ENCODE measurements at regions not wholly inside any gene's neighbourhood (a gene's known extent, or its start where the extent isn't known, plus 50 kb on each side); places are given as distances from the start of the nearest gene placed in this dataset.

GRCh38 chr4:133596459-133596858 is 447.4 kb downstream of the PCDH10 start:
- no CpG with 5 or more reads among the region's 3 CpGs for WGBS (ENCODE audit: insufficient coverage)

GRCh38 chr4:133594390-133595207 is 445.5 kb downstream of the PCDH10 start:
- Histone ChIP-seq H3K4me1 (ENCODE audit: control insufficient read depth, insufficient read depth, low read length) (no peaks in the 10 kb centered on the region), H3K27me3 (ENCODE audit: control insufficient read depth, insufficient read depth, low read length) (no peaks in the 10 kb centered on the region), H3K4me3 (ENCODE audit: low read depth, low read length) (no peak overlapping the region), H3K9me3 (ENCODE audit: control insufficient read depth, insufficient read depth, low read length) (no peaks in the 10 kb centered on the region), H3K36me3 (ENCODE audit: control insufficient read depth, insufficient read depth, low read length) (no peaks in the 10 kb centered on the region), H3K27ac (ENCODE audit: low read depth, low read length) (no peak overlapping the region)
- WGBS (ENCODE audit: insufficient coverage) = no CpG with 5 or more reads among the region's 4 CpGs
- no peak for DNase-seq (ENCODE audit: low read depth in 4 of 6, low spot score in 6 of 6)

More at GRCh38 chr4:133596459-133596858, 447.4 kb downstream of the PCDH10 start:
- Histone ChIP-seq H3K4me1 (ENCODE audit: control insufficient read depth, insufficient read depth, low read length) (no peaks in the 10 kb centered on the region), H3K9me3 (ENCODE audit: control insufficient read depth, insufficient read depth, low read length) (no peaks in the 10 kb centered on the region), H3K27ac (ENCODE audit: low read depth, low read length) (no peak overlapping the region), H3K27me3 (ENCODE audit: control insufficient read depth, insufficient read depth, low read length) (no peaks in the 10 kb centered on the region), H3K4me3 (ENCODE audit: low read depth, low read length) (no peak overlapping the region), H3K36me3 (ENCODE audit: control insufficient read depth, insufficient read depth, low read length) (no peaks in the 10 kb centered on the region)
- no peak for DNase-seq (ENCODE audit: low read depth in 4 of 6, low spot score in 6 of 6)

GRCh38 chr4:133593764-133594163 is 444.7 kb downstream of the PCDH10 start:
- Histone ChIP-seq H3K27me3 (ENCODE audit: control insufficient read depth, insufficient read depth, low read length) (no peaks in the 10 kb centered on the region), H3K9me3 (ENCODE audit: control insufficient read depth, insufficient read depth, low read length) (no peaks in the 10 kb centered on the region), H3K4me1 (ENCODE audit: control insufficient read depth, insufficient read depth, low read length) (no peaks in the 10 kb centered on the region), H3K36me3 (ENCODE audit: control insufficient read depth, insufficient read depth, low read length) (no peaks in the 10 kb centered on the region), H3K4me3 (ENCODE audit: low read depth, low read length) (no peak overlapping the region), H3K27ac (ENCODE audit: low read depth, low read length) (no peak overlapping the region)
- DNase-seq (ENCODE audit: low read depth in 4 of 6, low spot score in 6 of 6) = no peak

- no peaks in the 10 kb centered on the region for H3K27me3 ChIP-seq (ENCODE audit: control insufficient read depth, insufficient read depth, low read length)
- no peaks in the 10 kb centered on the region for H3K4me1 ChIP-seq (ENCODE audit: control insufficient read depth, insufficient read depth, low read length)
- DNase-seq (ENCODE audit: low read depth in 4 of 6, low spot score in 6 of 6) = no peak
- 80% methylated on average over 4 of the region's 7 CpGs for WGBS (ENCODE audit: insufficient coverage)
- no peak overlapping the region for H3K4me3 ChIP-seq (ENCODE audit: low read depth, low read length)
- H3K27ac ChIP-seq (ENCODE audit: low read depth, low read length) = no peak overlapping the region
- no peaks in the 10 kb centered on the region for H3K36me3 ChIP-seq (ENCODE audit: control insufficient read depth, insufficient read depth, low read length)
- no peaks in the 10 kb centered on the region for H3K9me3 ChIP-seq (ENCODE audit: control insufficient read depth, insufficient read depth, low read length)
Measured at GRCh38 chr4:133592591-133592990, 443.5 kb downstream of the PCDH10 start.

GRCh38 chr4:133592106-133592505 is 443.0 kb downstream of the PCDH10 start:
- Histone ChIP-seq H3K9me3 (ENCODE audit: control insufficient read depth, insufficient read depth, low read length) (no peaks in the 10 kb centered on the region), H3K27ac (ENCODE audit: low read depth, low read length) (no peak overlapping the region), H3K4me3 (ENCODE audit: low read depth, low read length) (no peak overlapping the region), H3K4me1 (ENCODE audit: control insufficient read depth, insufficient read depth, low read length) (no peaks in the 10 kb centered on the region), H3K27me3 (ENCODE audit: control insufficient read depth, insufficient read depth, low read length) (no peaks in the 10 kb centered on the region), H3K36me3 (ENCODE audit: control insufficient read depth, insufficient read depth, low read length) (no peaks in the 10 kb centered on the region)
- DNase-seq (ENCODE audit: low read depth in 4 of 6, low spot score in 6 of 6) = no peak
- 88% methylated on average over 1 of the region's 1 CpG for WGBS (ENCODE audit: insufficient coverage)

- Histone ChIP-seq H3K27ac (ENCODE audit: low read depth, low read length) (no peak overlapping the region), H3K36me3 (ENCODE audit: control insufficient read depth, insufficient read depth, low read length) (no peaks in the 10 kb centered on the region), H3K9me3 (ENCODE audit: control insufficient read depth, insufficient read depth, low read length) (no peaks in the 10 kb centered on the region), H3K4me3 (ENCODE audit: low read depth, low read length) (no peak overlapping the region), H3K27me3 (ENCODE audit: control insufficient read depth, insufficient read depth, low read length) (no peaks in the 10 kb centered on the region), H3K4me1 (ENCODE audit: control insufficient read depth, insufficient read depth, low read length) (no peaks in the 10 kb centered on the region)
- no peak for DNase-seq (ENCODE audit: low read depth in 4 of 6, low spot score in 6 of 6)
- WGBS (ENCODE audit: insufficient coverage) = no CpG with 5 or more reads among the region's 2 CpGs
Measured at GRCh38 chr4:133588306-133588705, 439.2 kb downstream of the PCDH10 start.

GRCh38 chr4:133585323-133585722 is 436.2 kb downstream of the PCDH10 start:
- no peak for DNase-seq (ENCODE audit: low read depth in 4 of 6, low spot score in 6 of 6)
- no peaks in the 10 kb centered on the region for H3K27me3 ChIP-seq (ENCODE audit: control insufficient read depth, insufficient read depth, low read length)
- H3K4me1 ChIP-seq (ENCODE audit: control insufficient read depth, insufficient read depth, low read length) = no peaks in the 10 kb centered on the region
- WGBS (ENCODE audit: insufficient coverage) = 95% methylated on average over 7 of the region's 8 CpGs
- H3K9me3 ChIP-seq (ENCODE audit: control insufficient read depth, insufficient read depth, low read length) = no peaks in the 10 kb centered on the region
- H3K4me3 ChIP-seq (ENCODE audit: low read depth, low read length) = no peak overlapping the region
- H3K27ac ChIP-seq (ENCODE audit: low read depth, low read length) = no peak overlapping the region
- H3K36me3 ChIP-seq (ENCODE audit: control insufficient read depth, insufficient read depth, low read length) = no peaks in the 10 kb centered on the region

GRCh38 chr4:133584714-133585113 is 435.6 kb downstream of the PCDH10 start:
- H3K9me3 ChIP-seq (ENCODE audit: control insufficient read depth, insufficient read depth, low read length) = no peaks in the 10 kb centered on the region
- DNase-seq (ENCODE audit: low read depth in 4 of 6, low spot score in 6 of 6) = no peak
- WGBS (ENCODE audit: insufficient coverage) = 90% methylated on average over 4 of the region's 5 CpGs
- no peak overlapping the region for H3K27ac ChIP-seq (ENCODE audit: low read depth, low read length)
- no peaks in the 10 kb centered on the region for H3K4me1 ChIP-seq (ENCODE audit: control insufficient read depth, insufficient read depth, low read length)
- no peaks in the 10 kb centered on the region for H3K36me3 ChIP-seq (ENCODE audit: control insufficient read depth, insufficient read depth, low read length)
- H3K4me3 ChIP-seq (ENCODE audit: low read depth, low read length) = no peak overlapping the region
- H3K27me3 ChIP-seq (ENCODE audit: control insufficient read depth, insufficient read depth, low read length) = no peaks in the 10 kb centered on the region

- H3K27ac ChIP-seq (ENCODE audit: low read depth, low read length) = no peak overlapping the region
- no peaks in the 10 kb centered on the region for H3K27me3 ChIP-seq (ENCODE audit: control insufficient read depth, insufficient read depth, low read length)
- H3K4me3 ChIP-seq (ENCODE audit: low read depth, low read length) = no peak overlapping the region
- no CpG with 5 or more reads among the region's 2 CpGs for WGBS (ENCODE audit: insufficient coverage)
- DNase-seq (ENCODE audit: low read depth in 4 of 6, low spot score in 6 of 6) = peak in 1 of 6 donors; percentile 7
- H3K36me3 ChIP-seq (ENCODE audit: control insufficient read depth, insufficient read depth, low read length) = no peaks in the 10 kb centered on the region
- no peaks in the 10 kb centered on the region for H3K9me3 ChIP-seq (ENCODE audit: control insufficient read depth, insufficient read depth, low read length)
- H3K4me1 ChIP-seq (ENCODE audit: control insufficient read depth, insufficient read depth, low read length) = no peaks in the 10 kb centered on the region
Measured at GRCh38 chr4:133581996-133582619, 433.0 kb downstream of the PCDH10 start.

- Histone ChIP-seq H3K36me3 (ENCODE audit: control insufficient read depth, insufficient read depth, low read length) (no peaks in the 10 kb centered on the region), H3K4me3 (ENCODE audit: low read depth, low read length) (no peak overlapping the region), H3K4me1 (ENCODE audit: control insufficient read depth, insufficient read depth, low read length) (no peaks in the 10 kb centered on the region), H3K9me3 (ENCODE audit: control insufficient read depth, insufficient read depth, low read length) (no peaks in the 10 kb centered on the region), H3K27ac (ENCODE audit: low read depth, low read length) (no peak overlapping the region), H3K27me3 (ENCODE audit: control insufficient read depth, insufficient read depth, low read length) (no peaks in the 10 kb centered on the region)
- 100% methylated on average over 1 of the region's 1 CpG for WGBS (ENCODE audit: insufficient coverage)
- no peak for DNase-seq (ENCODE audit: low read depth in 4 of 6, low spot score in 6 of 6)
Measured at GRCh38 chr4:133574248-133574647, 425.2 kb downstream of the PCDH10 start.
